ENCODE measurements at regions not wholly inside any gene's neighbourhood (a gene's known extent, or its start where the extent isn't known, plus 50 kb on each side); places are given as distances from the start of the nearest gene placed in this dataset.

DNA sequence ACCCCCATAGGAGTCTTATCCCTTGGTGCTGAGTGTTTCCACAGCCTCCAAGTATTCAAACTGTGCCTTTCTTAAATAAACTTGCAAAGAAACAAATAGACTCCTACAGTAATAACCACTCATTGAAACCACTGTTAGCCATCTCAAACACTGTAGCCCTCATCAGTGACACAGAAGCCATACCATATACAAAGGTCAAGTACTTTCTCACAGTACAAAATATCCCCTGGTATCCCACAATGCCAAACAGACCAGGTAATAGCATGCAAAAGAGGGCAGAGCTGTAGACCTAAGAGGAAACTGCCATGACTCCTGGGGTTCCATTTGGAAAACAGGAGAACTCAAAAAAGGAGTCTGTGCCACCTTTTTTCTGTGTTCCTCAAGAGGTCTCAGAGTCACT, 173.8 kb upstream of the PPP1R2C start:
- no peaks in the 10 kb centered on the region for H3K36me3 ChIP-seq
- H3K4me1 ChIP-seq = no peaks in the 10 kb centered on the region
- no peak overlapping the region for H3K27ac ChIP-seq
- no peak for ATAC-seq
- H3K27me3 ChIP-seq = peaks cover 0 to 16% (median 0%) of the 10 kb centered on the region in 4 donors
- intact Hi-C loops (cut with DNase I) = no loop called here
- FAIRE-seq = no peak
- H3K9me3 ChIP-seq = no peaks in the 10 kb centered on the region
- TF ChIP-seq, protein P1, sequence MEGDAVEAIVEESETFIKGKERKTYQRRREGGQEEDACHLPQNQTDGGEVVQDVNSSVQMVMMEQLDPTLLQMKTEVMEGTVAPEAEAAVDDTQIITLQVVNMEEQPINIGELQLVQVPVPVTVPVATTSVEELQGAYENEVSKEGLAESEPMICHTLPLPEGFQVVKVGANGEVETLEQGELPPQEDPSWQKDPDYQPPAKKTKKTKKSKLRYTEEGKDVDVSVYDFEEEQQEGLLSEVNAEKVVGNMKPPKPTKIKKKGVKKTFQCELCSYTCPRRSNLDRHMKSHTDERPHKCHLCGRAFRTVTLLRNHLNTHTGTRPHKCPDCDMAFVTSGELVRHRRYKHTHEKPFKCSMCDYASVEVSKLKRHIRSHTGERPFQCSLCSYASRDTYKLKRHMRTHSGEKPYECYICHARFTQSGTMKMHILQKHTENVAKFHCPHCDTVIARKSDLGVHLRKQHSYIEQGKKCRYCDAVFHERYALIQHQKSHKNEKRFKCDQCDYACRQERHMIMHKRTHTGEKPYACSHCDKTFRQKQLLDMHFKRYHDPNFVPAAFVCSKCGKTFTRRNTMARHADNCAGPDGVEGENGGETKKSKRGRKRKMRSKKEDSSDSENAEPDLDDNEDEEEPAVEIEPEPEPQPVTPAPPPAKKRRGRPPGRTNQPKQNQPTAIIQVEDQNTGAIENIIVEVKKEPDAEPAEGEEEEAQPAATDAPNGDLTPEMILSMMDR (IDR thresholded peaks at IDR 0.05) = no peak
- DNase-seq = no peak
- H3K4me3 ChIP-seq = no peak overlapping the region

DNA sequence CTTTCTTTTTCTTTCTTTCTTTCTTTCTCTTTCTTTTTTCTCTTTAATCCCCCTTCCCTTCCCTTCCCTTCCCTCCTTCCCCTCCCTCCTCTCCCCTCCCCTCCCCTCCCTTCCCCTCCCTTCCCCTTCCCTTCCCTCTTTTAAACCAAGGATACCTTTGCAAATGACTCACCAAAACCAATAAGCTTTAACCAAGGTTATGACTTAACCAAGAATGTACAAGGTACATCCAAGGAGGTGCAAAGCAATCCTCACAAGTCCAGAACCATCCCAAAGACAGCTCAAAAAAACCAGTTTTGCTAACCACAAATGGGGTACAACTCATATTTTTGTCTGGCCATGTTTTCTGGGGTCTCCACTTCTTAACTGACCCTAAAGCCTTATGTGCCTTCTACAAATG, 174.7 kb upstream of the PPP1R2C start:
- DNase-seq (no peak), ATAC-seq (no peak), FAIRE-seq (no peak)
- Histone ChIP-seq H3K27me3 (peaks cover 0 to 16% (median 0%) of the 10 kb centered on the region in 4 donors), H3K36me3 (no peaks in the 10 kb centered on the region), H3K9me3 (no peaks in the 10 kb centered on the region), H3K4me3 (no peak overlapping the region), H3K4me1 (no peaks in the 10 kb centered on the region), H3K27ac (no peak overlapping the region)
- TF ChIP-seq, protein P1 (IDR thresholded peaks at IDR 0.05) = no peak
- intact Hi-C loops (cut with DNase I) = no loop called here

DNA sequence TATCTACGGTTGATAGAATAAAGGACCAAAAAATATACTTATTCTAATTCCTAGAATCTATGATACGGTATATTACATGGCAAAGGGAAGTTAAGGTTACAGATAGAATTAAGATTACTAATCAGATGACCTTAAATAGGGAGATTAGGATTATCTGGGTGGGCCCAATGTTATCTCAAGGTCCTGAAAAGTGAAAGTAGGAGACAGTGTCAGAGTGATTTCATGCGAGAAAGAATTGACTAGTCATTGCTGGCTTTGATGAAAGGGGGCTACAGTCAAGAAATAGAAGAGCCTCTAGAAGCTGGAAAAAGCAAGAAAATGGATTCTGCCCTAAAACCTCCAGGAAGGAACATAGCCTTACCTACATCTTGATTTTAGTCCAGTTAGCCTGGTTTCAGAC, 176.9 kb upstream of the PPP1R2C start:
- DNase-seq (no peak), FAIRE-seq (no peak), ATAC-seq (no peak)
- no peak overlapping the region for H3K27ac ChIP-seq
- H3K4me3 ChIP-seq = no peak overlapping the region
- TF ChIP-seq, protein P1 (IDR thresholded peaks at IDR 0.05) = no peak
- H3K4me1 ChIP-seq = no peaks in the 10 kb centered on the region
- H3K27me3 ChIP-seq = peaks cover 0 to 16% (median 0%) of the 10 kb centered on the region in 4 donors
- no peaks in the 10 kb centered on the region for H3K9me3 ChIP-seq
- H3K36me3 ChIP-seq = no peaks in the 10 kb centered on the region
- WGBS, 2 donors = 90 to 91% methylated on average over 3 of the region's 3 CpGs
- intact Hi-C loops (cut with DNase I) = no loop called here

DNA sequence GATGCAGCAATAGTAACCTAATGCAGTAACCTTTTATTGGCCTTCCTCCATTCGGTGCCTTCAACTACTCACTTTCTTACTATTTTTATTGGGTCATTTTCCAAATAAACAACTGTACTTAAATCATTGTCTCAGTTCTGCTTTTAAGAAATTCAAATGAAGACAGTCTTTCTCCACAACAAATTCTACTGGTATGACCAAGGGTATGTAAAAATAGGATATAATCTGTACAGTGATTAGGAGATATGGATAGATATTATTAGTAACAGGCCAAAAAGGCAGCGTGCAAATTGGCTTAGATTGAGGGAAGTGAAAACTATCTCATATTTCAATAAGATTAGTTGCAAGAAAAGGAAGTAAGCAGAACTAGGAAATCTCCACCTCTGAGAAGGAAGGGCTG, 177.4 kb upstream of the PPP1R2C start:
- WGBS, 2 donors = 53 to 83% methylated on average over 2 of the region's 2 CpGs
- DNase-seq (no peak), FAIRE-seq (no peak), ATAC-seq (no peak)
- H3K36me3 ChIP-seq = no peaks in the 10 kb centered on the region
- H3K27me3 ChIP-seq = peaks cover 0 to 11% (median 0%) of the 10 kb centered on the region in 4 donors
- intact Hi-C loops (cut with DNase I) = no loop called here
- TF ChIP-seq, protein P1 (IDR thresholded peaks at IDR 0.05) = no peak
- H3K4me3 ChIP-seq = no peak overlapping the region
- H3K4me1 ChIP-seq = no peaks in the 10 kb centered on the region
- no peaks in the 10 kb centered on the region for H3K9me3 ChIP-seq
- no peak overlapping the region for H3K27ac ChIP-seq

DNA sequence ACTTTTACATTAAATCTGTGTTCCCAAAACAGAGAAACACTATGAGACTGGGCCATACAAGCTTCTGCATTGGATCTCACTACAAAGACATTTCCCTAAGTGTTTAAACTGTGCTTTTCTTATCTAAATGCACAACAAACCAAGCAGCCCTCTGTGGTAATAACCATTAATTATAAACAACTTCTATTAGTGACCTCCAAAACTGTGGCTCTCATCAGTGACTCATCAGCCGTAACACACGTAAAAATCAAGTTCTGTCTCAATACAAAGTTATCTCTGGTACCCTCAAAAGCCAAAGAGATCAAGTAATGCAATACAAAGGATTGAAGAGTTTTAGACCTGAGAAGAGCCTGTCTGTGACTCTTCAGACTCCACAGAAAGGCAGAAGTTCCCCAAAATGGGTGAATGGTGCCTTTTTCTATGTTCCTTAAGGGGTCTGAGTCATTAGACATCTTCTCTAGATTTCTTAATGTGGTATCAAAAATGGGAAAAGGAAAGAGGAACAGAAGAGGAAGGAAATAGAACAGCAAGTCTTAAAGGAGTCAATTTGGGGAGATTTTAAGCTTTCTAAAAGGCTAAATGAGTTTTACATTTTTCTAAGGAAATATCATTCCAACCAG, 189.8 kb upstream of the PPP1R2C start:
- ATAC-seq = no peak
- intact Hi-C loops (cut with DNase I) = no loop called here
- peak; percentile 17 for FAIRE-seq

More for the DNA sequence above, 189.8 kb upstream of the PPP1R2C start:
- Histone ChIP-seq H3K9me3 (no peaks in the 10 kb centered on the region), H3K27ac (no peak overlapping the region), H3K27me3 (peaks cover 0 to 4% (median 0%) of the 10 kb centered on the region in 4 donors), H3K4me1 (no peaks in the 10 kb centered on the region), H3K36me3 (no peaks in the 10 kb centered on the region), H3K4me3 (no peak overlapping the region)
- no peak for DNase-seq
- WGBS, 2 donors = 67 to 82% methylated on average over 2 of the region's 2 CpGs
- TF ChIP-seq, protein P1 (IDR thresholded peaks at IDR 0.05) = no peak
